Liver (tissue), 3 donors: ENCODE measurements at regions not wholly inside any gene's neighbourhood (a gene's known extent, or its start where the extent isn't known, plus 50 kb on each side); places are given as distances from the start of the nearest gene placed in this dataset.

ENCODE experiments used
- CTCF ChIP-seq: fragments of 150-350 bp; IDR thresholded peaks from 2 replicates; pipeline ENCODE4 v1.5.1; 2017; ENCODE audit warnings: improper control_type of control experiment, low read depth, low read length; ENCODE audit not compliant: missing input control
- FOXA1 ChIP-seq: IDR thresholded peaks from 2 replicates; pipeline ENCODE4 v1.6.1; 2016; ENCODE audit warnings: antibody characterized with exemption
- GABPA ChIP-seq, 2 donors: IDR thresholded peaks in 1 of 2; conservative IDR thresholded peaks in 1 of 2; 2 replicates each; pipeline ENCODE4 v1.6.1; 2016; ENCODE audit warnings: antibody characterized with exemption in 2 of 2, mild to moderate bottlenecking in 1 of 2, moderate library complexity in 1 of 2
- HNF4A ChIP-seq, 2 donors: conservative IDR thresholded peaks; 2 replicates each; pipeline ENCODE4 v1.6.1; 2016; ENCODE audit warnings: antibody characterized with exemption in 2 of 2, mild to moderate bottlenecking in 2 of 2
- HNF4G ChIP-seq: IDR thresholded peaks from 2 replicates; pipeline ENCODE4 v1.6.1; 2016; ENCODE audit warnings: antibody characterized with exemption
- JUND ChIP-seq, 2 donors: IDR thresholded peaks; 2 replicates each; pipeline ENCODE4 v1.6.1; 2016; ENCODE audit warnings: antibody characterized with exemption in 2 of 2
- RAD21 ChIP-seq, 2 donors: IDR thresholded peaks; 2 replicates each; pipeline ENCODE4 v1.6.1; 2016; ENCODE audit warnings: antibody characterized with exemption in 2 of 2, mild to moderate bottlenecking in 2 of 2
- REST ChIP-seq: IDR thresholded peaks from 2 replicates; pipeline ENCODE4 v1.6.1; 2016; ENCODE audit warnings: antibody characterized with exemption, mild to moderate bottlenecking
- RXRA ChIP-seq, 2 donors: IDR thresholded peaks; 2 replicates each; pipeline ENCODE4 v1.6.1; 2017 to 2018; ENCODE audit warnings: antibody characterized with exemption in 2 of 2, mild to moderate bottlenecking in 1 of 2
- SP1 ChIP-seq: IDR thresholded peaks from 2 replicates; pipeline ENCODE4 v1.6.1; 2018; ENCODE audit warnings: antibody characterized with exemption, mild to moderate bottlenecking
- TAF1 ChIP-seq: conservative IDR thresholded peaks from 2 replicates; pipeline ENCODE4 v1.6.1; 2016; ENCODE audit warnings: antibody characterized with exemption, mild to moderate bottlenecking
- YY1 ChIP-seq: IDR thresholded peaks from 2 replicates; pipeline ENCODE4 v1.6.1; 2016; ENCODE audit warnings: antibody characterized with exemption, mild to moderate bottlenecking
- ZBTB33 ChIP-seq: IDR thresholded peaks from 2 replicates; pipeline ENCODE4 v1.6.1; 2016; ENCODE audit warnings: antibody characterized with exemption
- TF ChIP-seq, protein P1 (sequence below): IDR thresholded peaks from 2 replicates; pipeline ENCODE4 v1.6.1; 2016; ENCODE audit warnings: antibody characterized with exemption
- donor health status: healthy.
- donor health status: healthy.

DNA sequence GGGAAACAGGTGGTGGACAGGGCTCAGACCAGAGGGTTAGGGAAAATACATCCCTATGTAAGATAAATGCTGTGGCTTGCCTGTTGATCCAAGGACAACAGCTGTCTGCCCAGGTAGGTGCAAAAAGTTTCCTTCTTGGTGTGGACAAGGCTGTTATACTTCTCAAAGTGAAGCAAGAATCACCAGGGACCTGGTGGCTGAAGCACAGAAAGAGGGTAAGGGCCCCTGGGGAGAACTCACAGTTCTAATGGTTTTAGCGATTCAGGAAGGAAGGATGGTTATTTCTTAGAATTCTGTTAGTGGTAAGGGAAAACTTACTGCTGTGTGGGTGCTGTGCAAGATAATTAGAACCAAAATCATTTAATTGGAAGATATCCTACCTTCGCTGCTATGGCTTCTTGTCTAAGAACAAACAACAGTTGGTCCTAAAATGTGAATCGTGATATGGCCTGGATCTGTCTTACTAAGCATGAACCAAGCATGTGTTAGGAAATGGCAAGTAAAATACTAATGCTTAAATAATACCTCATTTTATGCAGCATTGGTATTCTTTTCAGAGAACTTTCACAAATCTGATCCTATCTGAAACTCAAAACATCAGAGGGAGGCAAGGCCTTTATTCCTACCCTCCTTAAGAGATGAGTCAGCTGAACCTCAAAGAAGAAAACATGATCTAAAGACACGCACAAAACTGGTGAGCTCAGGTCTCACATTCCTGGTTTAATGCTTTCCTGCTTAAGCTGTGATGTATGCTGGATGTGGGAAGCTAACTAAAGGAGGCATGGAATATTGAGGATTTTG lies 159.2 kb upstream of the THUMPD2 start:
- TF ChIP-seq HNF4G (no peak), FOXA1 (no peak), CTCF (no peak), RXRA (IDR thresholded peaks at IDR 0.05) (no peak), REST (no peak), ZBTB33 (no peak), YY1 (no peak), GABPA (IDR thresholded peaks at IDR 0.05 in 1 of 2, conservative IDR thresholded peaks at IDR 0.05 in 1 of 2) (no peak), JUND (IDR thresholded peaks at IDR 0.05) (no peak), RAD21 (IDR thresholded peaks at IDR 0.05) (no peak), TAF1 (no peak), SP1 (no peak), HNF4A (conservative IDR thresholded peaks at IDR 0.05) (no peak)
- TF ChIP-seq, protein P1, sequence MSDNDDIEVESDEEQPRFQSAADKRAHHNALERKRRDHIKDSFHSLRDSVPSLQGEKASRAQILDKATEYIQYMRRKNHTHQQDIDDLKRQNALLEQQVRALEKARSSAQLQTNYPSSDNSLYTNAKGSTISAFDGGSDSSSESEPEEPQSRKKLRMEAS: no peak
